CD14-positive monocyte (primary cell): ENCODE measurements at regions not wholly inside any gene's neighbourhood (a gene's known extent, or its start where the extent isn't known, plus 50 kb on each side); places are given as distances from the start of the nearest gene placed in this dataset.

Experiments used
- DNase-seq, 3 donors: peaks; one replicate each; pipeline ENCODE4 v3.0.0-alpha.2; 2011 to 2022
- H2AFZ ChIP-seq: 2 replicates; pipeline ENCODE4 v1.6.0; 2012; ENCODE audit warnings: mild to moderate bottlenecking, low read depth, low read length, inconsistent platforms; ENCODE audit not compliant: insufficient read depth, poor library complexity, severe bottlenecking
- H3K27ac ChIP-seq, 2 donors: 1 replicate in 1 of 2; 2 replicates in 1 of 2; pipeline ENCODE4 v1.5.1; 2012 to 2013; ENCODE audit warnings: low read length in 2 of 2, control low read depth in 1 of 2, inconsistent platforms in 1 of 2, low read depth in 1 of 2, mild to moderate bottlenecking in 1 of 2
- H3K27me3 ChIP-seq, 2 donors: one replicate each; pipeline versions ENCODE4 v1.6.0 to v1.6.1; 2011 to 2013; ENCODE audit warnings: low read length in 2 of 2; ENCODE audit not compliant: control insufficient read depth in 2 of 2, insufficient read depth in 2 of 2
- H3K36me3 ChIP-seq, 2 donors: replicated peaks in 1 of 2; 1 replicate in 1 of 2; 2 replicates in 1 of 2; pipeline versions ENCODE4 v1.5.1 to v1.6.1; 2012 to 2013; ENCODE audit warnings: low read length in 2 of 2, control low read depth in 1 of 2, inconsistent platforms in 1 of 2, mild to moderate bottlenecking in 1 of 2; ENCODE audit not compliant: insufficient read depth in 2 of 2, control insufficient read depth in 1 of 2
- H3K4me1 ChIP-seq, 2 donors: 1 replicate in 1 of 2; 2 replicates in 1 of 2; pipeline versions ENCODE4 v1.5.1 to v1.6.1; 2012 to 2013; ENCODE audit warnings: low read length in 2 of 2, control low read depth in 1 of 2, inconsistent platforms in 1 of 2, mild to moderate bottlenecking in 1 of 2, moderate library complexity in 1 of 2; ENCODE audit not compliant: insufficient read depth in 2 of 2, control insufficient read depth in 1 of 2
- H3K4me2 ChIP-seq: replicated peaks from 2 replicates; pipeline ENCODE3; 2012; ENCODE audit warnings: low read length, moderate library complexity, mild to moderate bottlenecking; ENCODE audit not compliant: poor library complexity, severe bottlenecking; ENCODE audit errors: extremely low read depth
- H3K4me3 ChIP-seq, 3 experiments: fragments of 200-600 bp in 1 of 3; sonication (generic) in 1 of 3; replicated peaks in 1 of 3; 1 replicate in 2 of 3; 2 replicates in 1 of 3; pipeline ENCODE4 v1.5.1; 2011 to 2013; ENCODE audit warnings: low read length in 3 of 3, mild to moderate bottlenecking in 3 of 3, control low read depth in 2 of 3, low read depth in 2 of 3, inconsistent platforms in 1 of 3, moderate library complexity in 1 of 3
- H3K79me2 ChIP-seq: 2 replicates; pipeline ENCODE4 v1.6.0; 2012; ENCODE audit warnings: mild to moderate bottlenecking, control low read depth, inconsistent platforms, low read length, moderate library complexity; ENCODE audit not compliant: insufficient read depth
- H3K9ac ChIP-seq: 2 replicates; pipeline ENCODE4 v1.6.0; 2017; ENCODE audit warnings: low read length, mild to moderate bottlenecking; ENCODE audit not compliant: insufficient read depth, poor library complexity, severe bottlenecking
- H3K9me3 ChIP-seq, 2 donors: replicated peaks in 1 of 2; 1 replicate in 1 of 2; 2 replicates in 1 of 2; pipeline versions ENCODE4 v1.5.1 to v1.6.1; 2012 to 2013; ENCODE audit warnings: low read length in 2 of 2, control low read depth in 1 of 2; ENCODE audit not compliant: control insufficient read depth in 1 of 2, insufficient read depth in 1 of 2
- H4K20me1 ChIP-seq: 2 replicates; pipeline ENCODE4 v1.6.0; 2012; ENCODE audit warnings: mild to moderate bottlenecking, low read length, control low read depth, moderate library complexity; ENCODE audit not compliant: insufficient read depth
- H3K27ac Mint-ChIP-seq, 7 donors: one replicate each; pipeline ENCODE4 v1.8.0; 2020; ENCODE audit warnings: mild to moderate bottlenecking in 7 of 7, mixed read lengths in 7 of 7, moderate library complexity in 6 of 7, inconsistent platforms in 2 of 7
- H3K27me3 Mint-ChIP-seq, 3 donors: one replicate each; pipeline ENCODE4 v1.8.0; 2021 to 2022; ENCODE audit warnings: low read depth in 3 of 3, mild to moderate bottlenecking in 3 of 3, mixed read lengths in 3 of 3, moderate library complexity in 3 of 3, inconsistent platforms in 1 of 3
- H3K36me3 Mint-ChIP-seq, 2 donors: one replicate each; pipeline ENCODE4 v1.8.0; 2020; ENCODE audit warnings: mixed read lengths in 2 of 2, inconsistent platforms in 1 of 2, mild to moderate bottlenecking in 1 of 2
- H3K4me1 Mint-ChIP-seq: one replicate; pipeline ENCODE4 v1.8.0; 2020; ENCODE audit warnings: mild to moderate bottlenecking, mixed read lengths
- H3K4me3 Mint-ChIP-seq, 2 donors: one replicate each; pipeline ENCODE4 v1.8.0; 2020; ENCODE audit warnings: mild to moderate bottlenecking in 2 of 2, mixed read lengths in 2 of 2, moderate library complexity in 1 of 2
- H3K9me3 Mint-ChIP-seq, 7 donors: one replicate each; pipeline ENCODE4 v1.8.0; 2020 to 2022; ENCODE audit warnings: mixed read lengths in 7 of 7, mild to moderate bottlenecking in 6 of 7, moderate library complexity in 6 of 7, inconsistent platforms in 2 of 7
- WGBS: methylation state at CpG from one replicate; pipeline ENCODE4 v1.1.5; 2013; ENCODE audit warnings: missing lambda C conversion rate; ENCODE audit not compliant: insufficient coverage; 5-methylcytosine and 5-hydroxymethylcytosine counted together
- intact Hi-C, 2 donors: fragments of 100-400 bp; cut with micrococcal nuclease; formaldehyde crosslinking; loops; one replicate each; pipeline versions ENCODE4 v1.15.0 to v1.15.1; 2023
- TF ChIP-seq, protein P1 (sequence below): fragments of 200-600 bp; IDR thresholded peaks from one replicate; pipeline ENCODE4 v1.8.0; 2022; ENCODE audit warnings: antibody characterized with exemption, mild to moderate bottlenecking

DNA sequence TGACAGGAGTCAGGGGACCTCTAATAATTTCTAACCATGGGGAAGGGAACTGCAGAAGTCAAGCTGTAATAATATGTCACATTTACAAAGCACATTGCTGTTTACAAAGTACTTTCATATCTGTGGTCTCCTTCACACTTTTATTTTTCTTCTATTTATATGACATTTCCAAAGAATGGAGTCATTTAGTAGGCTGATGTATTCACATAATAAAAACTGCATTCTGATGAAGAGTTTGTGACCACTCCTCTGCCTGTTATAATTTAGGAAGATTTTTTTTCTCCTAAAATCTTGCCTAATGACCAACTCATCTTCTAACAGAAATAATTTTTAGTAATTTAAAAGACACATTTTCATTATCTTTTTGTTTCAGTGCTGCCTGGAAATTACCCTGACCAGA, 272.2 kb upstream of the VEPH1 start:
- Histone ChIP-seq H3K9ac (no peak overlapping the region), H4K20me1 (no peaks in the 10 kb centered on the region), H2AFZ (no peak overlapping the region), H3K36me3 (no peaks in the 10 kb centered on the region), H3K4me2 (no peak overlapping the region), H3K9me3 (peaks cover 0 to 3% of the 10 kb centered on the region in 2 donors), H3K4me1 (no peaks in the 10 kb centered on the region), H3K79me2 (no peaks in the 10 kb centered on the region), H3K27me3 (no peaks in the 10 kb centered on the region), H3K27ac (no peak overlapping the region), H3K4me3 (no peak overlapping the region)
- TF ChIP-seq, protein P1, sequence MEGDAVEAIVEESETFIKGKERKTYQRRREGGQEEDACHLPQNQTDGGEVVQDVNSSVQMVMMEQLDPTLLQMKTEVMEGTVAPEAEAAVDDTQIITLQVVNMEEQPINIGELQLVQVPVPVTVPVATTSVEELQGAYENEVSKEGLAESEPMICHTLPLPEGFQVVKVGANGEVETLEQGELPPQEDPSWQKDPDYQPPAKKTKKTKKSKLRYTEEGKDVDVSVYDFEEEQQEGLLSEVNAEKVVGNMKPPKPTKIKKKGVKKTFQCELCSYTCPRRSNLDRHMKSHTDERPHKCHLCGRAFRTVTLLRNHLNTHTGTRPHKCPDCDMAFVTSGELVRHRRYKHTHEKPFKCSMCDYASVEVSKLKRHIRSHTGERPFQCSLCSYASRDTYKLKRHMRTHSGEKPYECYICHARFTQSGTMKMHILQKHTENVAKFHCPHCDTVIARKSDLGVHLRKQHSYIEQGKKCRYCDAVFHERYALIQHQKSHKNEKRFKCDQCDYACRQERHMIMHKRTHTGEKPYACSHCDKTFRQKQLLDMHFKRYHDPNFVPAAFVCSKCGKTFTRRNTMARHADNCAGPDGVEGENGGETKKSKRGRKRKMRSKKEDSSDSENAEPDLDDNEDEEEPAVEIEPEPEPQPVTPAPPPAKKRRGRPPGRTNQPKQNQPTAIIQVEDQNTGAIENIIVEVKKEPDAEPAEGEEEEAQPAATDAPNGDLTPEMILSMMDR: no peak
- intact Hi-C loops: no loop called here
- Mint-ChIP-seq H3K9me3 (peaks cover 0 to 4% (median 0%) of the 10 kb centered on the region in 7 donors), H3K27me3 (peaks cover 0 to 2% (median 0%) of the 10 kb centered on the region in 3 donors), H3K27ac (no peak overlapping the region), H3K4me3 (no peak overlapping the region), H3K36me3 (no peaks in the 10 kb centered on the region), H3K4me1 (no peaks in the 10 kb centered on the region)
- no peak for DNase-seq

DNA sequence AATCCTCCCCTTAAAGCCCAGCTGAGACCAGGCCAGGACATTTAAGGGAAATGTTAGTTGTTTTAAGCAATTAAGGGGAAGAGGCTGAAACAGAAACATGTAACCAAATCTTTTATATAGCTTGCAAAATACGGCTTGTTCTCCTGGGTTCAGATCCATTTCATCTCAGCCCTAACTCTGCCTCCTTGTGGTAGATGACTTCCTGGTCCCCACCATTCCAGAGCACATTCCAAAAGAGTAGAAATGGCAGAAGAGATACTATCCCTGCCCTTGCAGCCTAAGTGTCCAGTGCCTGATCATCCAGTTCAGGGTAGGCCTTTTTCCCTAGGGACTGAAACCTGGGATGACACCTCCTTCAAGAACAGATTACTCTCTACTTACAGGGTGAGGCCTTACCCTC, 266.2 kb upstream of the VEPH1 start:
- no peaks in the 10 kb centered on the region for H4K20me1 ChIP-seq
- no peak overlapping the region for H3K4me3 Mint-ChIP-seq
- H3K27ac Mint-ChIP-seq: no peak overlapping the region
- H2AFZ ChIP-seq: no peak overlapping the region
- TF ChIP-seq, protein P1: no peak
- no peak for DNase-seq
- H3K79me2 ChIP-seq: no peaks in the 10 kb centered on the region
- H3K9ac ChIP-seq: no peak overlapping the region
- no peaks in the 10 kb centered on the region for H3K27me3 ChIP-seq
- H3K4me3 ChIP-seq: no peak overlapping the region
- H3K9me3 Mint-ChIP-seq: peaks cover 0 to 8% (median 0%) of the 10 kb centered on the region in 7 donors
- H3K4me1 ChIP-seq: no peaks in the 10 kb centered on the region
- H3K4me2 ChIP-seq: no peak overlapping the region
- H3K36me3 Mint-ChIP-seq: no peaks in the 10 kb centered on the region
- H3K27ac ChIP-seq: no peak overlapping the region
- no peaks in the 10 kb centered on the region for H3K27me3 Mint-ChIP-seq
- intact Hi-C loops: no loop called here
- no peaks in the 10 kb centered on the region for H3K9me3 ChIP-seq
- WGBS: no CpG with 5 or more reads among the region's 1 CpG
- no peaks in the 10 kb centered on the region for H3K4me1 Mint-ChIP-seq
- H3K36me3 ChIP-seq: no peaks in the 10 kb centered on the region
